ENCODE measurements at regions not wholly inside any gene's neighbourhood (a gene's known extent, or its start where the extent isn't known, plus 50 kb on each side); places are given as distances from the start of the nearest gene placed in this dataset.

GRCh38 chr16:77555126-77555525 lies 120.3 kb upstream of the ADAMTS18 start:
- ChIA-PET CTCF (ENCODE audit: low intra/inter-chr PET ratio, low total read pairs) (no interaction called here), POLR2A (no interaction called here)
- no peak for DNase-seq (ENCODE audit: low spot score)
- no peak for ATAC-seq
- Histone ChIP-seq H3K9me3 (ENCODE audit: low read length) (no peaks in the 10 kb centered on the region), H3K79me2 (ENCODE audit: insufficient read depth, low read length) (no peaks in the 10 kb centered on the region), H3K4me3 (replicated peaks in 1 of 3; ENCODE audit: insufficient read depth in 1 of 3, low read depth in 2 of 3, low read length in 3 of 3) (no peak overlapping the region), H4K20me1 (ENCODE audit: insufficient read depth, low read length) (no peaks in the 10 kb centered on the region), H3K4me1 (ENCODE audit: insufficient read depth, low read length) (peaks cover 8% of the 10 kb centered on the region; the same call in 1 of the 2 replicates), H3K36me3 (replicated peaks in 1 of 2; ENCODE audit: control insufficient read depth in 1 of 2, insufficient read depth in 2 of 2, low read length in 2 of 2) (no peaks in the 10 kb centered on the region), H3K4me2 (ENCODE audit: low read depth, low read length) (no peak overlapping the region), H3K27me3 (ENCODE audit: control insufficient read depth in 1 of 2, insufficient read depth in 2 of 2, low read length in 2 of 2) (peaks cover 0 to 6% of the 10 kb centered on the region in 2 experiments; a peak in 1 of 5 replicates), H2AFZ (ENCODE audit: low read length) (no peak overlapping the region), H3K27ac (ENCODE audit: extremely low read length, insufficient read depth, low read length) (no peak overlapping the region), H3K9ac (ENCODE audit: insufficient read depth, low read depth, low read length) (no peak overlapping the region)
- TF ChIP-seq ZNF878 (CRISPR knock-in tag; IDR thresholded peaks at IDR 0.05), result no peak
- TF ChIP-seq ZNF367 (CRISPR knock-in tag; IDR thresholded peaks at IDR 0.05; ENCODE audit: borderline replicate concordance), result no peak
- no peak for TF ChIP-seq ZBTB4 (CRISPR knock-in tag; IDR thresholded peaks at IDR 0.05; ENCODE audit: borderline replicate concordance)
- TF ChIP-seq TEAD2 (CRISPR knock-in tag; IDR thresholded peaks at IDR 0.05), result no peak
- no peak for TF ChIP-seq CENPX (CRISPR knock-in tag; IDR thresholded peaks at IDR 0.05)
- no peak for TF ChIP-seq CERS6 (CRISPR knock-in tag; IDR thresholded peaks at IDR 0.05)
- WGBS (ENCODE audit: low lambda C conversion rate), result 0% methylated on average over 1 of the region's 1 CpG
- in situ Hi-C loops (cut with HindIII; ENCODE audit: extremely low pct_ligation_motif_present, low pct_unique_long_range_greater_than_20kb), result no loop called here
- no TSS peak for BruUV-seq (replicated peaks)
- intact Hi-C loops (cut with micrococcal nuclease; ENCODE audit: unreplicated experiment), result no loop called here
- FAIRE-seq, result no peak

Data from HepG2 (cell line).